Stimulated activated CD8-positive, alpha-beta memory T cell treated with anti-CD3 and anti-CD28 coated beads, Interleukin-4, amount 100 ng/mL, for 24 hours (primary cell): ENCODE measurements at regions not wholly inside any gene's neighbourhood (a gene's known extent, or its start where the extent isn't known, plus 50 kb on each side); places are given as distances from the start of the nearest gene placed in this dataset.

Source experiments
- DNase-seq: peaks from one replicate; pipeline ENCODE4 v3.0.0-alpha.2; 2020; ENCODE audit warnings: low read depth

DNA sequence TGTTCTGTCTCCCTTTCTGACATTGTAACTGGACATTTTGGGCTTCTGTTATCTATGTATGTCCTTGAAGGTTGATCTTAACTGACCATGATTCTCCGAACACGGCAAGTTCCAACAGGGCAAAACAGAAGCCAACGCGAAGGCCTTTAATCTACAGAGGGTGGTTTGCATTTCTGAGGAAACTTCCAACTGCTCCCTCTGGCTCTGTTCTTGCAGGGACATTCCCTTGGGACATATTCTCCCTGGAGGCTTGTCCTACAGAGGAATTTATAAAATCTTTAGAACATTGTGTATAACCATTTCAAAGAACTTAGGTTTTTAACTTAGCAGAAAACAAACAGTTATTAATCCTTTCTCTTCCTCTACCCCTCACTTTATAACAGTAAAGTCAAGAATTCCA, 189.0 kb upstream of the CDYL start:
- DNase-seq = no peak

DNA sequence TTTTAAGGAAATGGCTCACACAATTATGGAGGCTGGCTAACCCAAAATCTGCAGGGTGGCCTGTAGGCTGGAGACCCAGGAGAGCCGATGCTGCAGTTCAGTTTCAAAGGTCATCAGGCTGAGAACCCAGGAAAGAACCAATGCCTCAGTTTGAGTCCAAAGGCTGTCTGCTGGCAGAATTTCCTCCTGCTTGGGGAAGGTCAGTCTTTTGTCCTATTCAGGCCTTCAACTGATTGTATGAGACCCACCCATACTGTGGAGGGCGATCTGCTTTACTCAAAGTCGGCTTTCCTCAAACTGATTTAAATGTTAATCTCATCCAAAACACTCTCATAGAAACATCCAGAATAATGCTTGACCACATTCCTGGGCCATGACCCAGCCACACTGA, 189.7 kb upstream of the CDYL start:
- DNase-seq = no peak

DNA sequence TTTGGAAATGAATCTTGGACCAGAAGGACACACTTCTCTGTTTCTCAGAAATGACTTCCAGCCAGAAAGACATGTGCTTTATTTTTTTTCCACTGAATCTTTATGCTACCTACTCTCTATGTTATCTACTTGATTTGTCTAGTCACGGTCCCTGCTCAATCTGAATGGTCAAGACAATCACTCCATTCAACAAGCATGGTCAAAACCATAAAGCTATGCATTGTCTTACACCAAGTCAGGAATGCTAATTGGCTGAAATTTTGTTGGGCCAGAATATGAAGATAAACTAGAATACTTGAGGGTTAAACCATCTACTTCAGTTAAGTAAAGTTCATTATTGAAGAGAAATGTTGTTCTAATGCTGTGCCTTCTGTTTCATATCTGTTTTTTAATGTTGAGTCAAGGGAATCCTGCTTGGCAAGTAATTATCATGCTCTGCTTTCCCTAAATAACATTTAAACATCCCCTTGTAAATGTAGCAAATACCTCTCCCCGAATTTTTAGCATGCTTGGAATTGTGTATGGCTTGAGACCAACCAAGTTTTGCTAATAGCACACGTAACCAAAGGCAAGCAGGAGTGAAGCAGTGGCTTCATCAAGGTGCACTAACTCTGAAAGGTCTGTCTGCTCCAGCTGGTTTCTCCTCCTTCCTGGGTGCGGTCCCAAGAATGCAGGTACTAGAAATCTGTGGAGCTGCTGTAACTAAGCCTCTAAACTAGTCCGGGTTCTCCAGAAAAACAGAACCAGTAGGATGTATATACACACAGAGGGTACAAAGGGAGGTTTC, 190.3 kb upstream of the CDYL start:
- DNase-seq = no peak

DNA sequence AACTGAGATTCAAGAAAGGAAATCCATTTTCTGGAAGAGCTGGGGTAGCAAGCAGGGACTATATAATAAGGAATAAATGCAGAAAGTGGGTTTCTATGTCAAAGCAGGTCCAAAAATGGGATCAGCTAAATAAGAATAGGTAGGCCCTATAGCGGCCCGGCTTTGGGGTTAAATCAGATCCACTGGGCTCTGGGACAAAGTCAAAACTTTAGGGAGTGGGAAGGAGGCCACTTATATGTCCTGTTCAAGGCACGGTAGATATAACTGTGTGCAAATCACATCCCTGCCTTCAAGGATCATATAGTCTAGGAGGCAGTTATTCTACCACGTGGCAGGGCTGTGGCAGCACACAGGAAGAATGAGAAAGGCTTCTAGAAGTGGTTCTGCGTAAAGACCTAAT, 191.4 kb upstream of the CDYL start:
- DNase-seq = no peak

DNA sequence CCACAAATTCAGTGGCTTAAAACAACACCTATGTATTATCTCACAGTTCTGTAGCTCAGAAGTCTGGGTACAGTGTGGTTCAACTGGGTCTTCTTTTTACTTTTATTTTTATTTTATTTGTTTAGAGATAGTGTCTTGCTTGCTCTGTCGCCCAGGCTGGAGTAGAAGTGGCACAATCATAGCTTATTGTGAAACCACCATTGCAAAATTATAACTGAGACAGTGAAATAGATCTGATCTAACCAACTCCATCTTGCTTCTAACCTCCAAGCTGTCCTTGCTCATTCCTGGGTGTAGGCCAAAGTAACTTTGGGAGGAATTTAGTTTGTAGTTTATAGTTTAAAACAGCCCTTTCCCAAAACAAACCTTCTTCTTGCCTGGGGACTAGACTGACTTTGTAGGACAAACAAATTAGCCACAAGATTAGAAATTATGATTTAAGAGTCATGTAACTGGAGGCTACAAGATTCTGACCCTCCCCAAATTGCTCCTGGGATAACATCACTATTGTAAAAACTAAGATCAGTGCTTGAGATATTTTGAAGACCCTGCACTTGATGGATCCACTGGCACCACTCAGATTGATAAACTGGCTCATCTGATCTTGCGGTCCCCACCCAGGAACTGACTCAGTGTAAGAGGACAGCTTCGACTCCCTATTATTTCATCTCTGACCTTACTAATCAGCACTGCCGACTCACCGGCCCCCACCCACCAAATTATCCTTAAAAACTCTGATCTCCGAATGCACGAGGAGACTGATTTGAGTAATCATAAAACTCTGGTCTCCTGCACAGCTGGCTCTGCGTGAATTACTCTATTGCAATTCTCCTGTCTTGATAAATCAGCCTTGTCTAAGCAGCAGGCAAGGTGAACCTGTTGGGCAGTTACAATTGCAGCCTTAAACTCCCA, 193.4 kb upstream of the CDYL start:
- no peak for DNase-seq

DNA sequence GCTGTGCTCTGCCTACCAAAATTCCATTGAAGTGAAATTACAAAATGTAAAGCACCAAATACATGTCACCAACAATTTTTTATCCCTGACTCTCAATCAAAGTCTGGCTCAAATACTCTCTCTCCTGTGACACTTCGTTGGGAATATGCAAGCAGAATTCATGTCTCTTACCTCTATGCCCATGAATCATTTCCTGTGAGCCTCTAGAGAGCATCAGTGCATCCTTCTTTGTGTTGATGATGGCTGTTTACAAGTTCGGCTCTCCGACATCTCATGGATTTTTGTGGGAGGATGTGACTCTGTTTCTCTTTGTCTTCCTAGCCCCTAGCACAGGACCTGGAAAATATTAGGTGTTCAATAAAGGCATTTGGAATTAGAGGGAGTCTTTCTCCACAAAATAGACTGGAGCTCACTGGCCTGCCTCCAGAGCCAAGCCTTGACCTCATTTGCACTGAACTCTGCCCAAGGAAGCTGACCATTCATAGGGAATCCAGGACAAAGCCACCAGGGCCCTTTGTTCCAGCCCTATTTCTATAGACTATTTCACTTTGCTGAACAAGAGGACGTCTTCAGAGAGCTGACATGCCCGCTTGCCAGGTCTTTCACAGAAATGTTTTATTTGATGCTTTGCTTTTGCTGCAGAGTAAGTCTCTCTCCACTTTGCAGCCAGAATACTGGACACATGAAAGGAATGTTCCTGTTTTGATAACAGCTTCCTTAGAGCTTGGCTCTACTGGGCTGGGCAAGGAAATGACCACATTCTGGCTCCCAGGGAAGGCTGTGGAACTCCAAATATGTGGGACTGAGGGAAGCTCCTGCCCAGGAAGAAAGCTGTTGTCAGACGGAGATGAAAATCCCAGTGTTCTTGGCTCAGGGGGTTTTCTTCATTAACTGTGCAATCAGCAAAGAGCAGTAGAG, 194.5 kb upstream of the CDYL start:
- DNase-seq = no peak

DNA sequence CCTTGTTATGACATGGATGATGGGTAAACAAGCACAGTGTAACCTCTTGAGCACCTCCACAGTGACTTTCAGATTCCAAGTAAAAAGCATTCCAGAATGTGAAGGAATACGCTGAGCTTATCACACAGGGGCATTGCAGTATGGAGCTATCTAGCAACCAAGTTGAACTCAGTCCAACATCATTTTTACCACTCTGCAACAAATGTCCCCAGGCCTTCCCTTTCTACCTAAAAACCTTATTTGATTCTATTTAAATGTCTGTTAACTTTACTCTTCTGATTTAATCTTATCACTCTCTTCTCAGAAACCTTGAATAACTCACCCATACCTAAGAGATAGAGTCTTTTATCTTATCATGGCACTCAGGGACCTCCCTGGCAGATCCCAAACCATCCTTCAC, 195.8 kb upstream of the CDYL start:
- DNase-seq = no peak

DNA sequence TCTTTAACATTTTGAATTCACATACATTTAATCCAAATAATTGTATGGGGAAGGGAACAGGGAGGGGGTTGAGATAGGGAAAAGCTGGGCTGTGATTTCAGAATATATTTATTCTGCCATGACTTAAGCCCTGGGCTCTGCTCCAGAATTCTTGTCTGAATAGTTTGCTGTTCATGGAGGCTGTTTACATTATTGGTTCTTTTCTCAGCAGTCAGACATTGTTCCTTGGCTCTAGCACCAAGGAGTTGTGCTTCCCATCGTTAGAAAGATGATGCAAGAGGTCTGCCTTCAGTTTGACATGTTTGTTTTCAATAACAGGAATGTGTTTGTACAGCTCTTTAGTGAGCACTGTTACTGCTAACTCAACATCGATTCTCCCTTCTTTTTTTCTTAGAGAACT, 198.8 kb upstream of the CDYL start:
- DNase-seq = no peak

DNA sequence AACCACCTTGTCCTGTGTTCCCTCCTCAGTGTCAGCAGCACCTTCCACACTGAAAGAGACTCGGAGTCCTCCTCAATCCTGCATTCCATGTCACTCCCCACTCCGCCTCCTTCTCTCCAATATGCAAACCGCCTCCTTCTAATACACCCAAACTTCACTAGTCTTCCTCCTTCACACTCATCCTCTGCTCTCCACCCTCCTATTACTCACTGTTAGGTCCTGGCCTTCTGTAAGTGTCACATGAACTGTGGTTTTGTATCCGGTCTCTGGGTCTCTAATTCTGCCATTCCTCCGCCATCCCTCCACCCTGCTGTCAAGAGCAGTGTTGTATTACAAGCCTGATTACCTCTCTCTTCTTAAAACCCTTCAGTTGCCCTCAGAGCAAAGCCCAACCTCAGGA, 200.5 kb upstream of the CDYL start:
- DNase-seq = no peak

DNA sequence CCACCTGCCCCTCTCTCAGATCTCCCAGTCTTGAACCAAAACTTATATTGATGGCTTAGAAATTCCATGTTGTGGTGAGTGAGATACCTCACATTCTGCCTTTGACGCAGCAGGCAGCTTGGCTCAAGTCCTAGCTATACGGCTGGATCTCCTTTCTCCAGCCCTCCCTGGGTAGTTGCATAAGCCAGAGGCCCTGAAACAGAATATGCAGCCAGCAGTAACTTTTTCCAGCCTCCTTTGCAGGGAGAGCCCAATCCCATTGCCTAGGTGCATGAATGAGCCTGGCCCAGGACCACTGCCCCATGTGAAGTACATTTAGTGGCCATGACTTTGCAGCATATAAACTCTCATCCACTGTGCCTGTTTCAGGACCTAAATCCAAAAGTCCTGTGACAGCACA, 202.2 kb upstream of the CDYL start:
- DNase-seq = no peak

DNA sequence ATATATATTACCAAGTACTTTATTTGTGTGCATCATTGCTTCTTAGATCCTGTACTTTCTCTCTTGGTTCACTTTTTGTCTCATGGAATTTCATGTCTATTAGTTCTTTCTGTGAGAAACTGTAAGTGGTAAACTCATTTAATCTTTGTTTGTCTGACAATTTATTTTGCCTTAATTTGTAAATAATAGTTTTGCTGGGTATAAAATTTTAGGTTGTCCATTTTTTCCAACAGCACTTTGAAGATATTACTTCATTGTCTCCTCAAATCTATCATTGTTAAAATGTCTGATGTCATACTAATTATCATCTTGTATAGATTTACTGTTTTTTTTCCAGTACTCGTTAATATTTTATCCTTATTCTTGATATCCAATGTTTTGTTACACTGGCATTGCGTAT, 205.2 kb upstream of the CDYL start:
- DNase-seq = no peak

DNA sequence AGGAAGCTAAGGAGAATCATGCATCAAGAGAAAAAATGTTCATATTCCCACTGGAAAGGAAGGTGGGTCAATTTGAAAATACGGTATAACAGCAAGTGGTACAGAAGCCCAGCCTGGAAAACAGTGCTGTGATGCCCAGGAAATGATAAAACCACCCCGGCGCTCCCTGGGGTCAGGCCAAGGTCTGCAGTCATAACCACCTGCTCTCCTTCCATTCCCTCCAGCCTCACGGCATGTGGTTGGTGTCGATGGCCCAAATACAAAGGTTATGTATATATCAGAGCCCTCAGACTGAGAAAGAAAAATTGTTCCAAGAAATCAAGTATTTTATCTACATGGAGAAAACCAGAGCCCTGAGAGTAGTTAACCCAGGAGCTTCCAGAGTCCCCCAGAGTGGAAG, 208.1 kb upstream of the CDYL start:
- DNase-seq = no peak

DNA sequence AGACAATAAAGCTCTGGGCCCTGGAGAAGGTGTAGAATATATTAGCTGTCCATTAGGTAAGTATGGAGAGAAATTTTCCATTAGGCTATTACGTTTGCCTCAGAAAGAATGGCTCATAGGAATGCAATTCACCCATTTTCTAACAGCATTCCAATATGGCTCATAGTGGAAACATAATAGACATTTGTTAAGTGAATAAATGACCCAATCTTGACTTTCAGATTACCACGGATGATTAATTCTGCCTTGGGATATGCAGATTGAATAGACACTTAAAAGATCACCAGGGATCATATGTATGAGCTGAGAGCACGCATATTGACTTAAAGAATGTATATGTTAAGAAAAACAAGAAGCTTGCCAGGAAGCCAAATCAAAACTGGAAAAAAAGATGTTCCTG, 209.1 kb upstream of the CDYL start:
- no peak for DNase-seq

DNA sequence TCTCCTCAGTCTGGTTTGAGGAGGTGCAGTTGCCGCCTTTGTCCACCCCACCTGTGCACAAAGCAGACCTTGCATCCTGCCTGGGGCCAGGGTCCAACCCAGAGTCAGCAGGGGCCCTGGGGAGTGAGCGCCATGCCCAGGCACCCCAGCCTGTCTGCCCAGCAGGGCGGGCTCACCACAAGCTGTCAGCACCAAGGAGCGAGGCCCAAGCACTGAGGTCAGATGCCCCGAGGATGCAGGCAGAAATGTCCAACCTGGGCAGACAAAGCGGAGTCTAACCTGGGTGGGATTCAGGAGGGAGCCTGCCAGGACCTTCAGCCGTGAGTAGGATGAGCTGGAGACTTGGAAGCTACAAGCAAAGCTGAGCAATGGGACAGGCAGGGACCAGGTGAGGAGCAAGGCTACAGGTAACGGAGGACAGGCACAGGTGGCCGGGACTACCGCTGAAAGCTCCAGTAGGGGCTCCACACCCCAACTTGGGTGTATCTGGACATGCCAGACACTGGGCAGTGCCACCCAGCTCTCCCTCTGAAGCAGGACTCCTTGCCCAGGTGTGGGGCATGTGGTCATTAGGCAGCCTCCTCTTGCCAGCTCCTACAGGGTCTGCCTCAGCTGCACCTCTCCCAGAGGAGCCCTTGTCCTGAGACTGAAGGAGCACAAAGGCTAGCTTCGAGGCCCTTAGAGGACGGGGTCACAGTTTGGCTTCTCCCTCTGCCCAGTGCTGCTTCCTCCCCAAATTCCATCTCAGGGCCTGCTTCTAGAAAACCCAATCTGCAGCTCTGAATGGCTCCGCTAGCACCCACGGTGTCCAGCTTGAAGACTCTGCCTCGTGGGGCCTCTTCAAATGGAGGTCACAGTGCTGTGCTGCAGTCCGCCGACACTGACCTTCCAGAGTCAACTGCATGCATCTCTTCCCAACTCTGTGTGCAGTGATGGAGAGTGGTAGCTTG, 210.6 kb upstream of the CDYL start:
- no peak for DNase-seq

DNA sequence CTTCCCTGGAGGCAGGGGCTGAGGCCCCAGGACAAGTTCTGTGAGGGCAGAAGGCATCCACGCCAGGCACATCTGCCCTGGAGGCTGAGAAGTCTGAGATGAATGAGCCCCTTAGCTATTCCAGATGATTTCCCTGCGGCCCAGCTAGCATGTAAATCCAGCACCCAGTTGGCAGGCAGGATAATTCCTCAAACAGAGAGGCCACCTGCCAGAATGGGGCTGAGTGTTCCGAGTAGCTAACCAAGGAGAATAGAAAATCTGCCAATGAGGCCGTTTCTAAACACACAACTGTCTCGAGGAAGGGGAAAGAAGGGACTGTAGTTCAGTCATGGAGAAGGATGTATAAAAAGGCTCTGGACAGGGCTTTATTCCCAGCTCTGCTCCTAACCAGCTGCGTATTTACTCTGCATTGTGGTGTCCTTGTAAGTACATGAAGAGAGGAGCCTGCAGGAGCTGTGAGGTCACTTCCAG, 211.4 kb upstream of the CDYL start:
- DNase-seq = no peak

DNA sequence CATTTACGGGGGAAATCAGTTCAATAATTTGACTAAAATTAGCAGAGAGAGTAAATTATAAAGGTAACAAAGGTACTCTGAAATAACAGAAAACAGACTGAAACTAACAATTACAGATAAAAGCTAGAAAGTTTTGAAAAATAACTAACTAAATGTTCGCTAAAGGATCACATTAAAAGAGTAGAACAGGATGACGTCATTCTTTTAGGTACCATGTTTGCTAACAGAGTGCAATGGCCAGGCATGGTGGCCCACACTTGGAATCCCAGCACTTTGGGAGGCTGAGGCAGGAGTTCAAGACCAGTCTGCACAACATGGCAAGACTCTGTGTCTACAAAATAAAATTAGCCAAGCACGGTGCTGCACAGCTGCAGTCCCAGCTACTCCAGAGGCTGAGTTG, 212.3 kb upstream of the CDYL start:
- DNase-seq = no peak

DNA sequence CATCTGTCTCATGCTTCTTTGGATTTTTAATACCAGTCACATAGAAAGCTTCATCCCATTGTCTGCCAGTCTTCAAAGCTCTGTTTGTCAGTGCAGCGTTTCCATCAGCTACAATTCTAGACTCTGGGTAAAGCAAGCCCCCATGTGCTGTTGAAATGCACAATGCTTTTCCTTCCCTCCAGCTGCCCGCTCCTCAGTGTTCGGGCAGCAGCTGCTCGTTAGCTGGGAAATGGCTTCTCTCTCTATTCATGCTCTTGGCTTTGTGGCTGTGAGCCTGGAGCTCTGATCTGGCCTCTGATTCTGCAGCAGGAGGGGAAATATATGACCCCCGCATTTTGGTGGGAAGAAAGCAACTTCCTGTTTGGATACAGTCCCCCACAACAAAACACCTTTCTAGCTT, 213.0 kb upstream of the CDYL start:
- no peak for DNase-seq

DNA sequence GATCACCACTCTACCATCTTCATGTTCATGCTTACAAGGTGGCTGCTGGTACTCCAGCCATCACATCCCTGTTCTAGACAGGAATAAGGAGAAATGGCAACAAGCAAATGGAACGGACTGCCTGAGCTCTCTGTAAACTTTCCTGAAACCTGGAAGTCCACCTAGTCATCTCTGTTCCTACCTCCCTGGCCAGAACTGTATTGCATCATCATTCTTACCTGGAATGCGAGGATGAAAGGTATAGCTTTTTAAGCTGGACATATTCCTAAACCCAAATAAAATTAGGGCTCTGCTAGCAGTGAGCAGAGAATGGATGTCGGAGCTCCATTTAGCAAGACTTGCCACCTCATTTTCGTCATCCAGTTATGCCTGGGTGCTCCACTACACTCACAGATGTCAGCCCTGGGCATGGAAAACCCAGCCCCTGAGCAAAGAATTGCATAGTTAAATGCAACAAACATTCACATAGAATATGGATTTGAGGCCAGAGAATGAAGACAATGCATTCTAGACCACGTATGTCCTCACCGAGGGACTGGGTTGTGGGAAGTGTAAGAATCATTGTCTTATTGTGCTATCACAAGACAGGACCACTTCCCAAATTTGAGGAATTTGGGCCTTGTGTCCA, 214.3 kb upstream of the CDYL start:
- no peak for DNase-seq

DNA sequence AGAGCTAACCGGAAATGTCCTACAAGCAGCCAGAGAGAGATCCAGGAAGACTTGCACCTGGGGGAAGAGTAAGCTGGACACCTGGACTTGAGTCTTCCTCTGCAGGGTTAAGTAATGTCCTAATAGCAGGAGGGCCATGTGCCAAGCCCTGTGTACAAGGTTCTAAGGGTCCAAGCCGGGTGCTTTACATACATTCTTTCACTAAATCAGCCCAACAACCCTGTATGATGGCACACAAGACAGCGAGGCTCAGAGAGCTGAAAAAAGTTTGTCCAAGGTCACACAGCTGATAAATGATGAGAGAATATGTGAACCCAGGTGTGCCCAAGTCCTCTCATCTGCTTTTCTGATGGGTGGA, 215.1 kb upstream of the CDYL start:
- DNase-seq = no peak

DNA sequence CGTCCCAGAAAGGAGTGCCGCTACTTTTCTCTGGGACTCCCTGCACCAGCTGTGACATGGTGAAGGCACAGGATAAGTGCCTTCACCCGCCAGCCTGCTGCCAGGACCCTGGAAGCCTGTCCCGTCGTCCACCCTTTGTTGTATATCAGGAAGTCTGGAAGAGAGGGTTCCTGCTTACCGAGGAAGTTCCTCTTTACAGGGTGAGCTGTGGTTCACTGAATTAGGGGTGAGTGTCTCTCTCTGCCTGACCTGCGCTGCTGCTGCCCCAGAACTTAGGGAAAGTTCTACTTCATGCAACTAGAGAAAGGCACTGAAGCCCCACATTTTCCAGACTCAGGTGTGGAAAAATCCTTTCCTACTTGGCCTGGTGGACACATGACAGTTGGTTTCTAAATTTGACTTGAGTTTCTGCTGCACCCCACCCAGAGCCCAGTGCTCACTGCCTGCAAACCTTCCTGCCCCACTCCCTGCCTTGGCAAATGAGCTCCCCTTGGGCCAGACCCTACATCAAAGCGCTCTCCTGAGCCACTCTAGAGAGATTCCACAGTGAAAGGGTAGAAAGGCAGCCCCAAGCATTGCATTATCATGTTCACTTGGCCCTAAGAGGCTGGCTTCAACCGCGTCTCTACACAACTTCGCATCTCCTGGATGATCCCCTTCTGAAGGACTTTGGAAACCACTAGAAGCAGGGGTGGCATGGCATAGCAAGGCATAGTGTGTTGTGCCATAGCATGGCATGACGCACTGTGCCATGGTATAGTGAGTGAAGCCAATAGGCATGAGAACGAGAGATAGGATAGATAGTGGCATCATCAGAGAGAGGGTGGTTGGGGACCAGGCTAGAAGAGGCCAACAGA, 215.8 kb upstream of the CDYL start:
- no peak for DNase-seq
